Endothelial cell of umbilical vein (primary cell): ENCODE measurements at regions not wholly inside any gene's neighbourhood (a gene's known extent, or its start where the extent isn't known, plus 50 kb on each side); places are given as distances from the start of the nearest gene placed in this dataset.

Experiments
- BruUV-seq: library from RNA; stranded (reverse); fragments of 400-500 nt; replicated peaks from 2 replicates; lab custom pipeline; 2021; lab: Mats Ljungman, UMichigan
- CTCF ChIA-PET: fragments of 300-600, 350-600 bp; sonication (Branson Sonifier 250); formaldehyde crosslinking; loops from one replicate; lab custom pipeline; 2021; ENCODE audit warnings: antibody characterized with exemption, inconsistent platforms; lab: Charles Lee
- POLR2A ChIA-PET: fragments of 300-600, 350-600 bp; sonication (Branson Sonifier 250); formaldehyde crosslinking; loops from one replicate; lab custom pipeline; 2021; ENCODE audit warnings: antibody characterized with exemption, inconsistent platforms; lab: Charles Lee
- DNase-seq: peaks from one replicate; pipeline ENCODE4 v3.0.0-alpha.2; 2011; ENCODE audit warnings: low read depth, low spot score
- FAIRE-seq: peaks from 2 replicates; lab custom pipeline; 2011; peaks lifted over from hg19 to GRCh38; lab: Jason Lieb, UNC
- H2AFZ ChIP-seq: 2 replicates; pipeline ENCODE4 v1.6.0; 2012; ENCODE audit warnings: low read depth, low read length, control low read depth, inconsistent platforms
- H3K27ac ChIP-seq: 2 replicates; pipeline ENCODE4 v1.5.1; 2011; ENCODE audit warnings: low read depth, mild to moderate bottlenecking, control low read depth, low read length, moderate library complexity; ENCODE audit not compliant: insufficient read depth
- H3K27me3 ChIP-seq, 2 experiments: 2 replicates each; pipeline versions ENCODE4 v1.6.0 to v1.6.1; 2011; ENCODE audit warnings: low read length in 2 of 2, mixed read lengths in 1 of 2; ENCODE audit not compliant: control insufficient read depth in 2 of 2, insufficient read depth in 2 of 2
- H3K36me3 ChIP-seq, 2 experiments: 2 replicates in 1 of 2; 3 replicates in 1 of 2; pipeline ENCODE4 v1.5.1; 2011; ENCODE audit warnings: low read length in 2 of 2, mild to moderate bottlenecking in 1 of 2, moderate library complexity in 1 of 2; ENCODE audit not compliant: control insufficient read depth in 2 of 2, insufficient read depth in 2 of 2; ENCODE audit errors: extremely low read depth in 1 of 2
- H3K4me1 ChIP-seq: 3 replicates; pipeline ENCODE4 v1.5.1; 2011; ENCODE audit warnings: mild to moderate bottlenecking, low read length; ENCODE audit not compliant: control insufficient read depth, insufficient read depth; ENCODE audit errors: extremely low read depth
- H3K4me2 ChIP-seq: 2 replicates; pipeline ENCODE4 v1.6.1; 2011; ENCODE audit warnings: low read length, control low read depth, mixed read lengths; ENCODE audit not compliant: insufficient read depth
- H3K4me3 ChIP-seq, 3 experiments: fragments of 200-600 bp in 1 of 3; sonication (generic), shearing (Covaris generic) in 1 of 3; replicated peaks in 1 of 3; 2 replicates each; pipeline ENCODE4 v1.5.1; 2011 to 2016; ENCODE audit warnings: control low read depth in 3 of 3, low read length in 3 of 3, mild to moderate bottlenecking in 2 of 3, inconsistent platforms in 1 of 3, low read depth in 1 of 3, moderate library complexity in 1 of 3; ENCODE audit not compliant: insufficient read depth in 1 of 3
- H3K79me2 ChIP-seq: 2 replicates; pipeline ENCODE4 v1.6.0; 2012; ENCODE audit warnings: low read length, inconsistent platforms; ENCODE audit not compliant: control insufficient read depth, insufficient read depth
- H3K9ac ChIP-seq: replicated peaks from 2 replicates; pipeline ENCODE3; 2011; ENCODE audit warnings: low read length, control low read depth; ENCODE audit not compliant: insufficient read depth; ENCODE audit errors: extremely low read depth
- H3K9me1 ChIP-seq: replicated peaks from 3 replicates; pipeline ENCODE4 v1.6.0; 2011; ENCODE audit warnings: mild to moderate bottlenecking, low read length; ENCODE audit not compliant: control insufficient read depth, insufficient read depth; ENCODE audit errors: extremely low read depth
- H3K9me3 ChIP-seq: replicated peaks from 2 replicates; pipeline ENCODE4 v1.5.1; 2012; ENCODE audit warnings: low read length, inconsistent platforms; ENCODE audit not compliant: control insufficient read depth, insufficient read depth
- H4K20me1 ChIP-seq: replicated peaks from 2 replicates; pipeline ENCODE3; 2011; ENCODE audit warnings: mild to moderate bottlenecking, low read length; ENCODE audit not compliant: control insufficient read depth, insufficient read depth; ENCODE audit errors: extremely low read depth
- CTCF ChIP-seq, 2 donors: IDR thresholded peaks; 1 replicate in 1 of 2; 2 replicates in 1 of 2; pipeline ENCODE4 v1.5.1; 2011; ENCODE audit warnings: low read length in 2 of 2, mild to moderate bottlenecking in 2 of 2, moderate library complexity in 2 of 2, control low read depth in 1 of 2, inconsistent platforms in 1 of 2, low read depth in 1 of 2; ENCODE audit not compliant: insufficient read depth in 1 of 2; ENCODE audit errors: extremely low read depth in 1 of 2
- EZH2 ChIP-seq: IDR thresholded peaks from 2 replicates; pipeline ENCODE4 v1.6.1; 2012; ENCODE audit warnings: borderline replicate concordance, low read depth, mild to moderate bottlenecking, moderate library complexity, low read length, inconsistent platforms; ENCODE audit not compliant: severe bottlenecking
- FOS ChIP-seq: IDR thresholded peaks from 2 replicates; pipeline ENCODE4 v1.6.1; 2011; ENCODE audit warnings: mild to moderate bottlenecking, low read length, moderate library complexity, borderline replicate concordance; ENCODE audit not compliant: insufficient read depth
- GATA2 ChIP-seq: IDR thresholded peaks from 2 replicates; pipeline ENCODE4 v1.7.0; 2011; ENCODE audit warnings: low read depth, mild to moderate bottlenecking, moderate library complexity, mixed read lengths, low read length; ENCODE audit not compliant: insufficient read length, insufficient read depth
- JUN ChIP-seq: IDR thresholded peaks from 2 replicates; pipeline ENCODE4 v1.6.1; 2011; ENCODE audit warnings: borderline replicate concordance, low read depth; ENCODE audit not compliant: insufficient read length, insufficient read depth
- MAX ChIP-seq: IDR thresholded peaks from 2 replicates; pipeline ENCODE4 v1.6.1; 2011; ENCODE audit not compliant: insufficient read depth, insufficient read length
- MYC ChIP-seq: IDR thresholded peaks from one replicate; pipeline ENCODE4 v1.6.1; 2011; ENCODE audit warnings: mild to moderate bottlenecking, low read depth, low read length
- POLR2A ChIP-seq: IDR thresholded peaks from 2 replicates; pipeline ENCODE4 v1.6.1; 2012; ENCODE audit warnings: low read depth, mild to moderate bottlenecking, control low read depth, low read length
- POLR2AphosphoS5 ChIP-seq: IDR thresholded peaks from 2 replicates; pipeline ENCODE4 v1.6.1; 2012; ENCODE audit warnings: low read depth, mild to moderate bottlenecking, control low read depth, low read length, moderate library complexity; ENCODE audit not compliant: insufficient read depth
- dilution Hi-C: fragments of 300-500 bp; cut with MboI; formaldehyde crosslinking; loops from one replicate; pipeline ENCODE4 v1.15.0; 2019; ENCODE audit warnings: low sequenced_read_pairs; ENCODE audit not compliant: extremely low pct_ligation_motif_present
- intact Hi-C: fragments of 100-400 bp; cut with micrococcal nuclease; formaldehyde crosslinking; loops from one replicate; pipeline ENCODE4 v1.10.0; 2022

- ChIA-PET POLR2A (no interaction called here), CTCF (interaction anchor here (1.2 to 2.4 kb wide), 2 partner anchors 104 to 261 kb away, joined by 5 to 8 read pairs; no protein-coding TSS in a partner anchor)
- Histone ChIP-seq H3K27ac (no peak overlapping the region), H3K9me3 (no peaks in the 10 kb centered on the region), H3K4me2 (no peak overlapping the region), H3K4me3 (no peak overlapping the region), H3K9ac (no peak overlapping the region), H3K79me2 (no peaks in the 10 kb centered on the region), H2AFZ (no peak overlapping the region), H3K27me3 (no peaks in the 10 kb centered on the region), H3K36me3 (no peaks in the 10 kb centered on the region), H4K20me1 (no peaks in the 10 kb centered on the region), H3K9me1 (no peaks in the 10 kb centered on the region), H3K4me1 (no peaks in the 10 kb centered on the region)
- dilution Hi-C loops (no loop called here), intact Hi-C loops (no loop called here)
- no peak for FAIRE-seq
- no peak for DNase-seq
- no peak for TF ChIP-seq POLR2AphosphoS5
- no peak for TF ChIP-seq CTCF (IDR thresholded peaks at IDR 0.05; ENCODE audit: extremely low read depth in 1 of 2, insufficient read depth in 1 of 2, low read depth in 1 of 2, low read length in 2 of 2)
- TF ChIP-seq MYC: no peak
- no peak for TF ChIP-seq MAX
- no peak for TF ChIP-seq GATA2
- no peak for TF ChIP-seq JUN
- TF ChIP-seq FOS: no peak
- no peak for TF ChIP-seq POLR2A
- no peak for TF ChIP-seq EZH2
- no TSS peak for BruUV-seq
Observed at GRCh38 chr12:47293406-47293805, 213.6 kb upstream of the AMIGO2 start.
